Muscle of back (tissue), 3 donors: ENCODE measurements at regions not wholly inside any gene's neighbourhood (a gene's known extent, or its start where the extent isn't known, plus 50 kb on each side); places are given as distances from the start of the nearest gene placed in this dataset.
"Not testable (repeated sequence)": the region's sequence is repeated elsewhere in the genome, so short reads cannot be mapped to it uniquely, and the experiment has no call there.

Experiments
- DNase-seq, 3 donors: peaks; one replicate each; pipeline versions ENCODE4 v3.0.0 to v3.0.0-alpha.2; 2013

DNA sequence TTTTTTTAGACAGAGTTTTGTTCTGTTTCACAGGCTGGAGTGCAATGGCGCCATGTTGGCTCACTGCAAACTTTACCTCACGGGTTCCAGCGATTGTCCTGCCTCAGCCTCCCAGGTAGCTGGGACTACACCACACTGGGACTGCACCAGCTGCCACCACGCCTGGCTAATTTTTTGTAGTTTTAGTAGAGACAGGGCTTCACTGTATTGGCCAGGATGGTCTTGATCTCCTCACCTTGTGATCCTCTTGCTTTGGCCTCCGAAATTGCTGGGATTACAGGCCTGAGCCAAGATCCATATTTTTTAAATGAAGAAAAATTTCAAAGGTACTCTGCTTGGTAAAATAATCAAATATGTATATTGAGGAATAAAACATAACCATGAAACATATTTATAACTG, 195.8 kb upstream of the TPTE start:
- peak in 2 of 3 donors; percentile 94 for DNase-seq

- not testable (repeated sequence) for DNase-seq
Observed at GRCh38 chr21:10326146-10326545, 195.2 kb upstream of the TPTE start.

GRCh38 chr21:10328646-10329045, 192.7 kb upstream of the TPTE start:
- DNase-seq = not testable (repeated sequence)

DNA sequence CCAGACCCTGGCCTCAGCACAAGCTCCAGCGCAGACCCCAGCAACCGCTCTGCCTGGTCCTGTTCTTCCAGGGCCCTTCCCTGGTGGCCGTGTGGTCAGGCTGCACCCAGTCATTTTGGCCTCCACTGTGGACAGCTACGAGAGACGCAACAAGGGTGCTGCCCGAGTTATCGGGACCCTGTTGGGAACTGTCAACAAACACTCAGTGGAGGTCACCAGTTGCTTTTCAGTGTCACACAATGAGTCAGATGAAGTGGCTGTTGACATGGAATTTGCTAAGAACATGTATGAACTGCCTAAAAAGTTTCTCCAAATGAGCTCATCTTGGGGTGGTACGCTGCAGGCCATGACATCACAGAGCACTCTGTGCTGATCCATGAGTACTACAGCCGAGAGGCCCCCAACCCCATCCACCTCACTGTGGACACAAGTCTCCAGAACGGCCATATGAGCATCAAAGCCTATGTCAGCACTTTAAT, 190.7 kb upstream of the TPTE start:
- DNase-seq = not testable (repeated sequence)

- DNase-seq = not testable (repeated sequence)
Observed at GRCh38 chr21:10331134-10331533, 190.2 kb upstream of the TPTE start.

- DNase-seq = not testable (repeated sequence)
Observed at GRCh38 chr21:10332935-10333334, 188.4 kb upstream of the TPTE start.

DNA sequence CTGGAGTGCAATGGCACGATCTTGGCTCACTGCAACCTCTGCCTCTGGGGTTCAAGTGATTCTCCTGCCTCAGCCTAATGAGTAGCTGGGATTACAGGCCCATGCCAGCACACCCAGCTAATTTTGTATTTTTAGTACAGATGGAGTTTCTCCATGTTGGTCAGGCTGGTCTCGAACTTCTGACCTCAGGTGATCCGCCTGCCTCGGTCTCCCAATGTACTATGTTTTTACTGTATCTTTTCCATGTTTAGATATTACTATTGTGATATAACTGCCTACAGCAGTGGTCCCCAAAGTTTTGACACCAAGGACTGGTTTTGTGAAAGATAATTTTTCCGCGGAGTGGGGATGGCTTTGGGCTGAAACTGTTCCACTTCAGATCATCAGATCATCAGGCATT, 187.0 kb upstream of the TPTE start:
- DNase-seq = not testable (repeated sequence)

DNA sequence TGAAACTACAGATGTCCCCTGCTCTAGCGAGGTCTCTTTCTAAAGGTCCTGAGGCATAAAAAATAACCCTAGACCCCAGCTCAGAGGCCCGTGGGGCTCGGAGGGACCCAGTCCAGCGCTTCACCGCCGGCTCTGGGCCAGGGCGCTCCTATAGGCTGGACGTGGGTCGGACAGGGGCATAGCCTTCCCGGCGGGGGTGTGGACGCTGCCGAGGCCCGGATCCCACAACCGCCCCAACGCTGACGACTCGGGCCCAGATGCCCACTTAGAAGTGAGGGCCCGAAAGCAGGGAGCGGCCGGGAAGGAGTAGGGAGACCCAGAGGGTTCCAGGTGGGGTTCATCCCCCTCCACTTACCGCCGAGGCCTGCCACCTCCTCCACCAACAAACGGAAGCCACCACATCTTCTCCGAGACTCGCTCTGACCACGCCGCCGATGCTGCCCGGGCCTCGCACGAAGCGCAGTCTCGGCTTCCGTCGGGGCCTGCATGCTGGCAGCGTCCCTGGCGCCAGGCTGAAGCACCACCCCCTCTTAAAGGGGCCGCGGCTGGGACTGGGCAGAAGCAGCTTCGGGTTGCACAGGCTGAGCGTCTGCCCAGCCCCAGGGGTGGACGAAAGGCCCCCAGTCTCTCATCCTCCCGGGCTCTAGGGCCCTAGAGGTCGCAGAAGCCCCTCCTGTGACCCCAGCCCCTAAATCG, 179.0 kb upstream of the TPTE start:
- not testable (repeated sequence) for DNase-seq

GRCh38 chr21:10343146-10343935, 178.0 kb upstream of the TPTE start:
- not testable (repeated sequence) for DNase-seq

GRCh38 chr21:10344266-10344665, 177.1 kb upstream of the TPTE start:
- not testable (repeated sequence) for DNase-seq

GRCh38 chr21:10345178-10345612, 176.2 kb upstream of the TPTE start:
- DNase-seq = not testable (repeated sequence)

- DNase-seq = not testable (repeated sequence)
Observed at GRCh38 chr21:10346249-10346648, 175.1 kb upstream of the TPTE start.

DNA sequence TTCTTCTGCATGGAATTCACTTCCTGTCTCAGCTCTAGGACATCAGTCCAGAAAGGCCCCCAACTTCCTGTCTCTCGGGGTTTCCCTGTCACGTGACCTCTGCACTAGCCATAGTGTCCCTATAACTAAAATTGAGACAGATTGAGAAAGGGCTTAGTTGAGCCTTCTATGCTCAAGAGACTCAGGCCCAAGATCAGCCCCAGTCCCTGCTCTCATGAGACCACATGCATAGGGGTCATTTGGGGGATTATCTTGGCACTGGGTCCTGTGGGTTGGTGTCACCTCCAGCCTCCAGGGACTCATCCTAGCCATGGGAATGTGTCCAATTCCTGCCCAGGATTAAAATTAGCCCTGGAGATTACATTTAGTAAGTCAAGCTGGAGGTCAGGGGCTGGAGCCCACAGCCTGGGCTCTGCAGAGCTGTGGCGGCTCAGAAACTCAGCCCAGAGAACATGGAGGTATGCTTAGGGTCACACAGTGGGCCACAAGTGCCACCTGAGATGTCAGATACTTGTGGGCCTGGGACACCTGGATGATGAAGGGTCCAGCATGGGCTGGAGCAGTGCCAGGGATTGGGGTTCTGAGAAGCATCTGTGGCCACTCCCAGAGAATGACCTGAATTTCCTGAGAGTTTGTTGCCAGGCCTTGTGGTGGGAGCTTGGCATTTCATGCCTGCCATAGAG, 174.3 kb upstream of the TPTE start:
- not testable (repeated sequence) for DNase-seq

DNA sequence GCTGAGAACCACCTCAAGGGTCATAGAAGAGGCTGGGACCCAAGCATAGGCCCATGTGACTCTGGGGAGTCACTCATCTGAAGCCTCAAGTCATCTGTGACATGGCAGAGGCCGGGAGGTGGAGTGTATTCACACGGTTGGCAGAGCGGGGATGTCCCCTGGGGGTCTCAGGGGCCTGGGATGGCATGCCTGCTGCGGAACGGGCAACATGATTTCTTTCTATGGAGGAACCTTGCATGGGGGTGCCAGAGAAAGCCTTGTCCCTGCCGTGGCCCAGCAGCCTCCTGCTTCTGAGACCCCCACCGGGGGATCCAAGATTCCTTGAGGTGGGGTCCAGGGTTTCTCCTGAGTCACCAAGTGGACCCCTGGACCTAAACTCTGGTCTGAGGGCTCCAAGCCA, 173.7 kb upstream of the TPTE start:
- not testable (repeated sequence) for DNase-seq

DNA sequence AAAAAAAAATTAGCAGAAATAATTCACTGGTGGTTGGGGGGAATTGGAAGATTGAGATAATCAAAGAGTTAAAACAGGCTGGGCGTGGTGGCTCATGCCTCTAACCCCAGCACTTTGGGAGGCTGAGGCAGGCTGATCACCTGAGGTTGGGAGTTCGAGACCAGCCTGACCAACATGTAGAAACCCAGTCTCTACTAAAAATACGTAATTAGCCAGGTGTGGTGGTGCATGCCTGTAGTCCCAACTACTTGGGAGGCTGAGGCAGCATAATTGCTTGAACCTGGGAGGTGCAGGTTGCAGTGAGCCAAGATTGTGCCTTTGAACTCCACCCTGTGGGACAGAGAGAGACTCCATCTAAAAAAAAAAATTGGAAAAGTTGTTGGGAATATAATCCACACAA, 173.2 kb upstream of the TPTE start:
- DNase-seq = not testable (repeated sequence)

DNA sequence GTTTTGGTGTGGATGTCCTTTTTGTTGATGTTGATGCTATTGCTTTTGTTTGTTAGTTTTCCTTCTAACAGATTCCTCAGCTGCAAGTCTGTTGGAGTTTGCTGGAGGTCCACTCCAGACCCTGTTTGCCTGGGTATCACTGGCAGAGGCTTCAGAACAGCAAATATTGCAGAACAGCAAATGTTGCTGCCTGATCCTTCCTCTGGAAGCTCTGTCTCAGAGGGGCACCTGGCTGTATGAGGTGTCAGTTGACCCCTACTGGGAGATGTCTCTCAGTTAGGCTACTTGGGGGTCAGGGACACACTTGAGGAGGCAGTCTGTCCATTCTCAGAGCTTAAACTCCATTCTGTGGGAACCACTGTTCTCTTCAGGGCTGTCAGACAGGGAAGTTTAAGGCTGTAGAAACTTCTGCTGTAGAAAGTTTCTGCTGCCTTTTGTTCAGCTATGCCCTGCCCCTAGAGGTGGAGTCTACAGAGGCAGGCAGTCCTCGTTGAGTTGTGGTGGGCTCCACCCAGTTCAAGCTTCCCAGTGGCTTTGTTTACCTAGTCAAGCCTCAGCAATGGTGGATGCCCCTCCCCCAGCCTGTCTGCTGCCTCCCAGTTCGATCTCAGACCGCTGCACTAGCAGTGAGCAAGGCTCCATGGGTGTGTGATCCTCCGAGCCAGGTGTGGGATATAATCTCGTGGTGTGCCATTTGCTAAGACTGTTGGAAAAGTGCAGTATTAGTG, 166.4 kb upstream of the TPTE start:
- not testable (repeated sequence) for DNase-seq

- not testable (repeated sequence) for DNase-seq
Observed at GRCh38 chr21:10359120-10359519, 162.3 kb upstream of the TPTE start.

GRCh38 chr21:10359911-10360310, 161.5 kb upstream of the TPTE start:
- not testable (repeated sequence) for DNase-seq

DNA sequence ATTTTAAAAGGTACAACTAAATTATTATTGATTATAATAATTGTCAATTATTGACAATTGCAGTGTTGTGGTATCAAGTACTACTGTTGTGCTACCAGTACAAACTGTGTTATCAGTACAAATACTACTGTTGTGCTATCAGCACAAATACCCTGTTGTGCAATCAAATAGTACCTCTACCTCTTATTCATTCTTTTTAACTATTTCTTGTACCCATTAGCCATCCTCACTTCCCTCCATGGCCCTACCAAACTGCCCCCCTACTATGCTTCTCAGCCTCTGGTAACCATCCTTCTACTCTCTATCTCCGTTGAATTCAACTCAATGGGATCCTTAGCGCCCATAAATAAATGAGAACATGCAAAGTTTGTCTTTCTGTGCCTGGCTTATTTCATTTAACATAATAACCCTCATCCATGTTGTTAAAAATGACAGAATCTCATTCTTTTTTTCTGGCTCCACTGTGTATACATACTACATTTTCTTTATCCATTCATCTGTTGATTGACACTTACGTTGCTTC, 160.1 kb upstream of the TPTE start:
- not testable (repeated sequence) for DNase-seq

- not testable (repeated sequence) for DNase-seq
Observed at GRCh38 chr21:10362816-10363215, 158.6 kb upstream of the TPTE start.

GRCh38 chr21:10363321-10363720, 158.1 kb upstream of the TPTE start:
- DNase-seq = not testable (repeated sequence)
